ENCODE measurements at regions not wholly inside any gene's neighbourhood (a gene's known extent, or its start where the extent isn't known, plus 50 kb on each side); places are given as distances from the start of the nearest gene placed in this dataset.

- 76 to 84% methylated on average over 3 to 5 of the region's 7 CpGs for WGBS, 2 donors
- H3K9me3 ChIP-seq: no peaks in the 10 kb centered on the region
- H3K27me3 ChIP-seq: no peaks in the 10 kb centered on the region
- intact Hi-C loops (cut with DNase I): no loop called here
- no peak overlapping the region for H3K4me3 ChIP-seq
- no peak for DNase-seq
- no peak for TF ChIP-seq POLR2A (IDR thresholded peaks at IDR 0.05)
- TF ChIP-seq CTCF (IDR thresholded peaks at IDR 0.05): no peak
- H3K36me3 ChIP-seq: no peaks in the 10 kb centered on the region
- H3K4me1 ChIP-seq: no peaks in the 10 kb centered on the region
- no peak overlapping the region for H3K27ac ChIP-seq
Measured at GRCh38 chr1:38534473-38534823, 325.1 kb downstream of the RRAGC start.

GRCh38 chr1:38533772-38534472 lies 325.6 kb downstream of the RRAGC start:
- no peak overlapping the region for H3K27ac ChIP-seq
- DNase-seq: no peak
- H3K36me3 ChIP-seq: no peaks in the 10 kb centered on the region
- no peaks in the 10 kb centered on the region for H3K27me3 ChIP-seq
- no peaks in the 10 kb centered on the region for H3K9me3 ChIP-seq
- TF ChIP-seq CTCF (IDR thresholded peaks at IDR 0.05) (no peak), POLR2A (IDR thresholded peaks at IDR 0.05) (no peak)
- WGBS, 2 donors: 44 to 50% methylated on average over 5 of the region's 5 CpGs
- H3K4me1 ChIP-seq: no peaks in the 10 kb centered on the region
- no peak overlapping the region for H3K4me3 ChIP-seq
- intact Hi-C loops (cut with DNase I): no loop called here

GRCh38 chr1:38530957-38531356 lies 328.6 kb downstream of the RRAGC start:
- intact Hi-C loops (cut with DNase I): no loop called here
- Histone ChIP-seq H3K27me3 (peaks cover 0 to 4% (median 0%) of the 10 kb centered on the region in 4 donors), H3K9me3 (no peaks in the 10 kb centered on the region), H3K4me3 (no peak overlapping the region), H3K27ac (no peak overlapping the region), H3K4me1 (peaks cover 3 to 15% (median 4%) of the 10 kb centered on the region in 3 donors), H3K36me3 (no peaks in the 10 kb centered on the region)
- 82 to 94% methylated on average over 3 of the region's 3 CpGs for WGBS, 2 donors
- no peak for TF ChIP-seq POLR2A (IDR thresholded peaks at IDR 0.05)
- TF ChIP-seq CTCF (IDR thresholded peaks at IDR 0.05): no peak
- no peak for DNase-seq

GRCh38 chr1:38529946-38530345 lies 329.6 kb downstream of the RRAGC start:
- H3K9me3 ChIP-seq: no peaks in the 10 kb centered on the region
- intact Hi-C loops (cut with DNase I): no loop called here
- WGBS, 2 donors: 100% methylated on average over 1 of the region's 3 CpGs; no CpG with 5 or more reads in 1 of the 2 donors
- peaks cover 3 to 15% (median 4%) of the 10 kb centered on the region in 3 donors for H3K4me1 ChIP-seq
- TF ChIP-seq CTCF (IDR thresholded peaks at IDR 0.05) (no peak), POLR2A (IDR thresholded peaks at IDR 0.05) (no peak)
- no peak overlapping the region for H3K27ac ChIP-seq
- H3K36me3 ChIP-seq: no peaks in the 10 kb centered on the region
- no peak for DNase-seq
- no peak overlapping the region for H3K4me3 ChIP-seq
- H3K27me3 ChIP-seq: peaks cover 0 to 4% (median 0%) of the 10 kb centered on the region in 4 donors

GRCh38 chr1:38529391-38529790 lies 330.2 kb downstream of the RRAGC start:
- Histone ChIP-seq H3K4me3 (no peak overlapping the region), H3K36me3 (no peaks in the 10 kb centered on the region), H3K27me3 (peaks cover 0 to 4% (median 0%) of the 10 kb centered on the region in 4 donors), H3K4me1 (peaks cover 3 to 15% (median 4%) of the 10 kb centered on the region in 3 donors), H3K9me3 (no peaks in the 10 kb centered on the region), H3K27ac (no peak overlapping the region)
- intact Hi-C loops (cut with DNase I): no loop called here
- 79 to 95% methylated on average over 4 to 7 of the region's 7 CpGs for WGBS, 2 donors
- DNase-seq: no peak
- no peak for TF ChIP-seq CTCF (IDR thresholded peaks at IDR 0.05)
- no peak for TF ChIP-seq POLR2A (IDR thresholded peaks at IDR 0.05)
